ENCODE measurements at regions not wholly inside any gene's neighbourhood (a gene's known extent, or its start where the extent isn't known, plus 50 kb on each side); places are given as distances from the start of the nearest gene placed in this dataset.

DNA sequence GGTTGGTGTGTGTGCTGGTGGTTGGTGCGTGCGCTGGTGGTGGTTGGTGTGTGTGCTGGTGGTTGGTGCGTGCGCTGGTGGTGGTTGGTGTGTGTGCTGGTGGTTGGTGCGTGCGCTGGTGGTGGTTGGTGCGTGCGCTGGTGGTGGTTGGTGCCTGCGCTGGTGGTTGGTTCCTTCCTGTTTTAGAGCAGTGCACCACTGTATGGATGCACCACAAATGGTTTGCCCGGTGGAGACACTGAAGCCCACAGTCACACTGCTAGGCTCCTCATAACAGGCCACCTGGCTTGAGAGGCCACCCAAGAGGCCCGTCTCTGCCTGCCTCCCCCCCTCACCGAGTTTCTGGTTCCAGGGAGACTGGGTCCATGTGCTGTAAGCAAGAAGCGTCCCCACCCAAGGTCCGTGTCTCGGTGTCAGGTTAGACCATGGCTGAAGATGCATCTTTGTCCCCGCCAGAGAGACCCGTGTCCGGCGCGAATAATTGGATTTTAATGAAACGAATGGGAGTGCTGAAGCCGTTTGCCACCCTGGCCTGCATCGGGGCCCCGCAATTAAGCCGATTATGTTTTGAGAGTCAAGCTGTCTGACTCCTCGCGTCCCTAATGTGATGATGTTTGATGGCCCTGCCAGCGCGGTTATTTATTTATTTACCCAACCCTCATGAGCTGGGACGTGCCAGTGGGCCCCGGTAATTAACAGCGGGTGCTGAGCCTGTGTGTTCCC, 161.3 kb upstream of the GSE1 start:
- TF ChIP-seq, protein P1, sequence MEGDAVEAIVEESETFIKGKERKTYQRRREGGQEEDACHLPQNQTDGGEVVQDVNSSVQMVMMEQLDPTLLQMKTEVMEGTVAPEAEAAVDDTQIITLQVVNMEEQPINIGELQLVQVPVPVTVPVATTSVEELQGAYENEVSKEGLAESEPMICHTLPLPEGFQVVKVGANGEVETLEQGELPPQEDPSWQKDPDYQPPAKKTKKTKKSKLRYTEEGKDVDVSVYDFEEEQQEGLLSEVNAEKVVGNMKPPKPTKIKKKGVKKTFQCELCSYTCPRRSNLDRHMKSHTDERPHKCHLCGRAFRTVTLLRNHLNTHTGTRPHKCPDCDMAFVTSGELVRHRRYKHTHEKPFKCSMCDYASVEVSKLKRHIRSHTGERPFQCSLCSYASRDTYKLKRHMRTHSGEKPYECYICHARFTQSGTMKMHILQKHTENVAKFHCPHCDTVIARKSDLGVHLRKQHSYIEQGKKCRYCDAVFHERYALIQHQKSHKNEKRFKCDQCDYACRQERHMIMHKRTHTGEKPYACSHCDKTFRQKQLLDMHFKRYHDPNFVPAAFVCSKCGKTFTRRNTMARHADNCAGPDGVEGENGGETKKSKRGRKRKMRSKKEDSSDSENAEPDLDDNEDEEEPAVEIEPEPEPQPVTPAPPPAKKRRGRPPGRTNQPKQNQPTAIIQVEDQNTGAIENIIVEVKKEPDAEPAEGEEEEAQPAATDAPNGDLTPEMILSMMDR (IDR thresholded peaks at IDR 0.05 in 4 of 5, conservative IDR thresholded peaks at IDR 0.05 in 1 of 5) = no peak
- TF ChIP-seq POLR2A (IDR thresholded peaks at IDR 0.05) = no peak
